ENCODE measurements at regions not wholly inside any gene's neighbourhood (a gene's known extent, or its start where the extent isn't known, plus 50 kb on each side); places are given as distances from the start of the nearest gene placed in this dataset.

DNA sequence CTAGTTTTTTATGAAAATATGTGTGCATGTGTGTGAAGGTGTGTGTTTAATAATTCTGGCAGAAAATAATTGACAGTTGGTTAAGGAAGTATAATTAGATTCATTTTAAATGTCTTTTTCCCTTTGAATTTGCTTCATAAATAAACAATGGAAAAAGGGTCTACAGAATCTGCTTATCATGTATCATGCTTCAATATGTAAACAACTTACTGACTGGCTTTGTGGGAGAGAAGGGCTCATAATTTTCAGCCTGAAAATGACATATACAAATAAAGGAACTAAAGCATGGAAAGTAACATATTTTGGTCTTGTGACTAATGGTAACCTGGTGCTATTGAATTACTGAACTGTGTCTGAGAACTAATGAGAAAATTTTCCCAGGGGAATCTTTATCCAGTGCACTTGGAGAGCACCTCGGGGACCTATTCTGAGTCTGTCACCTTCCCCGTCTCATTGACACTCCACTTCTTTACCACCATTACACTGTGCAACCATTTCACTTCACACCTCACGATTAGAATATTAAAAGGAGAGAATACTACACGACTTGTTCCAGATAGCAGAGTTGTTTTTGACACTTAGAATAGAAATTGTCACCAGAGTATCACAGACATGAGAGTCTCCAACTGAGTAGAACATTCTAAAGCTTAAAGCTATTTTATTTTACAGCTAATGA is 298.6 kb downstream of the TFEC start:
- no peaks in the 10 kb centered on the region for H4K20me1 ChIP-seq (ENCODE audit: insufficient read depth, low read length)
- no peaks in the 10 kb centered on the region for H3K36me3 ChIP-seq (replicated peaks; ENCODE audit: insufficient read depth, low read length)
- H3K4me3 ChIP-seq (ENCODE audit: low read length): no peak overlapping the region
- H3K27me3 ChIP-seq (replicated peaks; ENCODE audit: insufficient read depth, low read length): no peaks in the 10 kb centered on the region
- no peak overlapping the region for H3K4me2 ChIP-seq (ENCODE audit: low read depth, low read length)
- no peak overlapping the region for H3K27ac ChIP-seq (ENCODE audit: low read length)
- no peak for TF ChIP-seq EZH2phosphoT487 (IDR thresholded peaks at IDR 0.05; ENCODE audit: low read length)
- TF ChIP-seq EZH2 (optimal IDR thresholded peaks at IDR 0.05; ENCODE audit: low read depth, low read length): no peak
- H3F3A ChIP-seq (ENCODE audit: insufficient read depth, low read length): no peaks in the 10 kb centered on the region
- H3K9me3 ChIP-seq (replicated peaks; ENCODE audit: insufficient read depth, low read length): no peaks in the 10 kb centered on the region
- no peaks in the 10 kb centered on the region for H3K9me2 ChIP-seq (replicated peaks; ENCODE audit: insufficient read depth, low read length)
- H3K9ac ChIP-seq (ENCODE audit: low read length): no peak overlapping the region
- H3K79me2 ChIP-seq (ENCODE audit: low read length): no peaks in the 10 kb centered on the region
- H3K4me1 ChIP-seq (ENCODE audit: low read length): no peaks in the 10 kb centered on the region
- DNase-seq: no peak
- H2AFZ ChIP-seq (ENCODE audit: low read length): no peak overlapping the region

DNA sequence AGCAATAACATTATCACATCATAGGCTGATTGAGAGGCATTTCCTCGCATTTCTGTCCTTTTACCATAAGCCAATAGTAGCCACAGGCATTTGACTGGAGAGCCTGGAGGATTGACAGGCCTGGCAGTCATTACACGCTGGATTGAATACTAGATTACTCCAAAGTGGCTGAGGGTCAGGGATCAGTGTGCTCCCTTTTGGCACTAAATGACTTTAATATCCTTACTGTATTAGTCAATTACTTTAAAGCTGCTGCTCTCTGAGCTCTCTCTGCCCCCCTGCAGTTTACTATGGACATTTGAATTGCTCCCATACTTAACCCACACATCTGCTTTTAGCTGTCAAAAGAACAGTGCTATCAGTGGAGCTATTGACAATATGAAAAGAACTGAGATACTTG is 302.0 kb downstream of the TFEC start:
- Histone ChIP-seq H2AFZ (ENCODE audit: low read length) (no peak overlapping the region), H3K27me3 (replicated peaks; ENCODE audit: insufficient read depth, low read length) (no peaks in the 10 kb centered on the region), H3K79me2 (ENCODE audit: low read length) (no peaks in the 10 kb centered on the region), H3K27ac (ENCODE audit: low read length) (no peak overlapping the region), H3K4me1 (ENCODE audit: low read length) (no peaks in the 10 kb centered on the region), H4K20me1 (ENCODE audit: insufficient read depth, low read length) (no peaks in the 10 kb centered on the region), H3K4me3 (ENCODE audit: low read length) (no peak overlapping the region), H3K4me2 (ENCODE audit: low read depth, low read length) (no peak overlapping the region), H3K36me3 (replicated peaks; ENCODE audit: insufficient read depth, low read length) (no peaks in the 10 kb centered on the region), H3F3A (ENCODE audit: insufficient read depth, low read length) (no peaks in the 10 kb centered on the region), H3K9me3 (replicated peaks; ENCODE audit: insufficient read depth, low read length) (no peaks in the 10 kb centered on the region), H3K9me2 (replicated peaks; ENCODE audit: insufficient read depth, low read length) (no peaks in the 10 kb centered on the region), H3K9ac (ENCODE audit: low read length) (no peak overlapping the region)
- TF ChIP-seq, protein P1, sequence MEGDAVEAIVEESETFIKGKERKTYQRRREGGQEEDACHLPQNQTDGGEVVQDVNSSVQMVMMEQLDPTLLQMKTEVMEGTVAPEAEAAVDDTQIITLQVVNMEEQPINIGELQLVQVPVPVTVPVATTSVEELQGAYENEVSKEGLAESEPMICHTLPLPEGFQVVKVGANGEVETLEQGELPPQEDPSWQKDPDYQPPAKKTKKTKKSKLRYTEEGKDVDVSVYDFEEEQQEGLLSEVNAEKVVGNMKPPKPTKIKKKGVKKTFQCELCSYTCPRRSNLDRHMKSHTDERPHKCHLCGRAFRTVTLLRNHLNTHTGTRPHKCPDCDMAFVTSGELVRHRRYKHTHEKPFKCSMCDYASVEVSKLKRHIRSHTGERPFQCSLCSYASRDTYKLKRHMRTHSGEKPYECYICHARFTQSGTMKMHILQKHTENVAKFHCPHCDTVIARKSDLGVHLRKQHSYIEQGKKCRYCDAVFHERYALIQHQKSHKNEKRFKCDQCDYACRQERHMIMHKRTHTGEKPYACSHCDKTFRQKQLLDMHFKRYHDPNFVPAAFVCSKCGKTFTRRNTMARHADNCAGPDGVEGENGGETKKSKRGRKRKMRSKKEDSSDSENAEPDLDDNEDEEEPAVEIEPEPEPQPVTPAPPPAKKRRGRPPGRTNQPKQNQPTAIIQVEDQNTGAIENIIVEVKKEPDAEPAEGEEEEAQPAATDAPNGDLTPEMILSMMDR (IDR thresholded peaks at IDR 0.05; ENCODE audit: low read length): no peak
- TF ChIP-seq EZH2 (optimal IDR thresholded peaks at IDR 0.05; ENCODE audit: low read depth, low read length): no peak
- TF ChIP-seq EZH2phosphoT487 (IDR thresholded peaks at IDR 0.05; ENCODE audit: low read length): no peak
- no peak for DNase-seq

DNA sequence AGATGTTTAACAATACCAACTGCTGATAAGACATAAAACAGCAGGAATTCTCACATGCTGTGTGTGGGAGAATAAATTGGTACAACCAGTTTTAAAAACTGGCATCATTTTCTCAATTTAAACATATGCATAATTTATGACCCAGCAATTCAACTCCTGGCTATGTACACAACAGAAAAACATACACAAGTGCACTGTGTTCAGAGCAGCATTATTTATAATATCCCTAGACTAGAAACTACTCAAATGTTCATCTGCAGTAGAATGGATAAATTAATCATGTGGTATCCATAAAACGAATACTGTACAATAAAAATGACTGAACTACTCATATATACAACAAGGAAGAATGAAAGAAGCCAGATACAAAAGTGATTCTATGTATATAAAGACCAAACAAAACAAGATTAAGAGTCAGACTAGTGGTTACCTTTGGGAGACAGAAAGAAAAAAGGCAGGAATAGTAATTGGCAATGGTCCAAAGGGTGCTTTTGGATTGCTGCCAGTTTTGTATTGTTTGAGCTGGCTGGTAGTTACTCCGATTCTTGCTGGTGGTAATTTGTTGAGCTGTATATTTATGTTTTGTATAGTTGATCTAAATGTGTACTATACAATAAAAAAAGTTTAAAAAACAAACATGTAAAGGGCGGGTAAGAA is 306.0 kb downstream of the TFEC start:
- Histone ChIP-seq H3K4me2 (ENCODE audit: low read depth, low read length) (no peak overlapping the region), H3K79me2 (ENCODE audit: low read length) (no peaks in the 10 kb centered on the region), H4K20me1 (ENCODE audit: insufficient read depth, low read length) (no peaks in the 10 kb centered on the region), H3K27me3 (replicated peaks; ENCODE audit: insufficient read depth, low read length) (no peaks in the 10 kb centered on the region), H3K4me3 (ENCODE audit: low read length) (no peak overlapping the region), H3K36me3 (replicated peaks; ENCODE audit: insufficient read depth, low read length) (no peaks in the 10 kb centered on the region), H3K9me3 (replicated peaks; ENCODE audit: insufficient read depth, low read length) (no peaks in the 10 kb centered on the region), H3K9ac (ENCODE audit: low read length) (no peak overlapping the region), H2AFZ (ENCODE audit: low read length) (no peak overlapping the region), H3K9me2 (replicated peaks; ENCODE audit: insufficient read depth, low read length) (no peaks in the 10 kb centered on the region), H3K27ac (ENCODE audit: low read length) (no peak overlapping the region), H3K4me1 (ENCODE audit: low read length) (no peaks in the 10 kb centered on the region), H3F3A (ENCODE audit: insufficient read depth, low read length) (no peaks in the 10 kb centered on the region)
- TF ChIP-seq EZH2 (optimal IDR thresholded peaks at IDR 0.05; ENCODE audit: low read depth, low read length) (no peak), EZH2phosphoT487 (IDR thresholded peaks at IDR 0.05; ENCODE audit: low read length) (no peak)
- TF ChIP-seq, protein P1 (IDR thresholded peaks at IDR 0.05; ENCODE audit: low read length): no peak
- DNase-seq: no peak
